Upper lobe of left lung (tissue), 6 donors: ENCODE measurements at regions not wholly inside any gene's neighbourhood (a gene's known extent, or its start where the extent isn't known, plus 50 kb on each side); places are given as distances from the start of the nearest gene placed in this dataset.

Experiments used
- ATAC-seq, 2 donors: fragments of 200-7000 bp; cut with Tn5 transposase; one replicate each; pipeline ENCODE4 v1.9.1; 2022; ENCODE audit warnings: mild to moderate bottlenecking in 2 of 2, moderate library complexity in 2 of 2; ENCODE audit not compliant: low FRiP score in 2 of 2
- DNase-seq, 2 donors: peaks; one replicate each; pipeline ENCODE4 v3.0.0-alpha.2; 2019 to 2020
- H3K27ac ChIP-seq, 4 donors: fragments of 200-600 bp; sonication (generic); one replicate each; pipeline ENCODE4 v1.5.1; 2016 to 2019
- H3K27me3 ChIP-seq, 4 donors: fragments of 200-600 bp; sonication (generic); one replicate each; pipeline ENCODE4 v1.5.1; 2017 to 2019
- H3K36me3 ChIP-seq, 4 donors: fragments of 200-600 bp; sonication (generic); one replicate each; pipeline ENCODE4 v1.5.1; 2016 to 2019
- H3K4me1 ChIP-seq, 4 donors: fragments of 200-600 bp; sonication (generic); one replicate each; pipeline ENCODE4 v1.5.1; 2018 to 2019
- H3K4me3 ChIP-seq, 4 donors: fragments of 200-600 bp; sonication (generic); one replicate each; pipeline ENCODE4 v1.5.1; 2017 to 2019; ENCODE audit warnings: mild to moderate bottlenecking in 2 of 4, moderate library complexity in 1 of 4
- H3K9me3 ChIP-seq, 4 donors: fragments of 200-600 bp; sonication (generic); one replicate each; pipeline ENCODE4 v1.5.1; 2018 to 2019
- EP300 ChIP-seq, 4 donors: sonication (generic); formaldehyde crosslinking; IDR thresholded peaks; one replicate each; pipeline ENCODE4 v1.5.1; 2017; ENCODE audit warnings: antibody characterized with exemption in 4 of 4, control low read depth in 2 of 4
- POLR2A ChIP-seq, 4 donors: fragments of 450-650 bp; IDR thresholded peaks; one replicate each; pipeline ENCODE4 v1.5.1; 2016 to 2017; ENCODE audit warnings: antibody characterized with exemption in 4 of 4, mild to moderate bottlenecking in 2 of 4
- POLR2AphosphoS5 ChIP-seq, 2 donors: sonication (generic); formaldehyde crosslinking; IDR thresholded peaks; one replicate each; pipeline ENCODE4 v1.5.1; 2017; ENCODE audit warnings: antibody characterized with exemption in 2 of 2
- WGBS, 2 donors: methylation state at CpG; one replicate each; pipeline ENCODE4 v1.1.5; 2017 to 2018; 5-methylcytosine and 5-hydroxymethylcytosine counted together
- TF ChIP-seq, protein P1 (sequence below), 6 experiments: fragments of 450-650 bp in 4 of 6; fragments of 200-600 bp in 2 of 6; sonication (generic) in 2 of 6; IDR thresholded peaks; one replicate each; pipeline ENCODE4 v1.5.1; 2016 to 2019; ENCODE audit warnings: antibody characterized with exemption in 6 of 6
- donor health status: DM: no; HTN: no; CAD: no; lungs with moderate emphysema.
- donor health status: DM: no; HTN: yes; CAD: no; lungs with severe emphysema.

DNA sequence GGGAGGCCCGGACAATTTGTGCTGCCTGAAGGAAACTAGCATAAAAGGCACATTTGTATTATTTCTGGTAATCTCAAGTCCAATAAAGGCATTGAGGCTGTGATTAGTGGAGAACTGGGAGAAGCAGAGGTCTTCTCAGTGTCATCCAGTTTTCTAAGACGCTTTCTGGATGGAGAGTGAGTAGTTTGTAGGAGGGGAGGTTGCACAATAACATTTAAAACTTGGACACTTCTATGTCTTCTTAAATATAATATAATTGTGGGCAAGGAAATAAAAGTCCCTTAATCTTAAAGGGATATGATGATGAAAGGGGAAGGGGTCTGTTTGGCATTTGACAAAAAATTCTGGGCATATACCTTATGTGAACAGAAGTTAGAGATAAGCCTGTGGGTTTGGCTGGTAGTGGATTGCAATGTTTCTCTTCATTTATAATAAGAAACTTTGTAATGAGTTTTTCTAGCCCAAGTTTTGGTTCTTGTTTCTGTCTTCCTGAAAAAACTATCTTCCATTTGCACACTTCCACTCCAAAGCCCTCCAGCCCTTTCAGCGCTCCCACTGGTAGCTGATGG is 291.6 kb upstream of the TGFBR2 start:
- H3K27me3 ChIP-seq = no peaks in the 10 kb centered on the region
- H3K4me3 ChIP-seq = no peak overlapping the region
- ATAC-seq (peak in 1 of 2 donors; percentile 73), DNase-seq (no peak)
- no peak overlapping the region for H3K27ac ChIP-seq
- WGBS, 2 donors = 76 to 88% methylated on average over 3 of the region's 3 CpGs
- peaks cover 0 to 6% (median 0%) of the 10 kb centered on the region in 4 donors for H3K4me1 ChIP-seq
- H3K9me3 ChIP-seq = no peaks in the 10 kb centered on the region
- no peaks in the 10 kb centered on the region for H3K36me3 ChIP-seq
- TF ChIP-seq EP300 (IDR thresholded peaks at IDR 0.05) (no peak), POLR2A (IDR thresholded peaks at IDR 0.05) (no peak), POLR2AphosphoS5 (IDR thresholded peaks at IDR 0.05) (no peak)
- TF ChIP-seq, protein P1, sequence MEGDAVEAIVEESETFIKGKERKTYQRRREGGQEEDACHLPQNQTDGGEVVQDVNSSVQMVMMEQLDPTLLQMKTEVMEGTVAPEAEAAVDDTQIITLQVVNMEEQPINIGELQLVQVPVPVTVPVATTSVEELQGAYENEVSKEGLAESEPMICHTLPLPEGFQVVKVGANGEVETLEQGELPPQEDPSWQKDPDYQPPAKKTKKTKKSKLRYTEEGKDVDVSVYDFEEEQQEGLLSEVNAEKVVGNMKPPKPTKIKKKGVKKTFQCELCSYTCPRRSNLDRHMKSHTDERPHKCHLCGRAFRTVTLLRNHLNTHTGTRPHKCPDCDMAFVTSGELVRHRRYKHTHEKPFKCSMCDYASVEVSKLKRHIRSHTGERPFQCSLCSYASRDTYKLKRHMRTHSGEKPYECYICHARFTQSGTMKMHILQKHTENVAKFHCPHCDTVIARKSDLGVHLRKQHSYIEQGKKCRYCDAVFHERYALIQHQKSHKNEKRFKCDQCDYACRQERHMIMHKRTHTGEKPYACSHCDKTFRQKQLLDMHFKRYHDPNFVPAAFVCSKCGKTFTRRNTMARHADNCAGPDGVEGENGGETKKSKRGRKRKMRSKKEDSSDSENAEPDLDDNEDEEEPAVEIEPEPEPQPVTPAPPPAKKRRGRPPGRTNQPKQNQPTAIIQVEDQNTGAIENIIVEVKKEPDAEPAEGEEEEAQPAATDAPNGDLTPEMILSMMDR (IDR thresholded peaks at IDR 0.05) = no peak

DNA sequence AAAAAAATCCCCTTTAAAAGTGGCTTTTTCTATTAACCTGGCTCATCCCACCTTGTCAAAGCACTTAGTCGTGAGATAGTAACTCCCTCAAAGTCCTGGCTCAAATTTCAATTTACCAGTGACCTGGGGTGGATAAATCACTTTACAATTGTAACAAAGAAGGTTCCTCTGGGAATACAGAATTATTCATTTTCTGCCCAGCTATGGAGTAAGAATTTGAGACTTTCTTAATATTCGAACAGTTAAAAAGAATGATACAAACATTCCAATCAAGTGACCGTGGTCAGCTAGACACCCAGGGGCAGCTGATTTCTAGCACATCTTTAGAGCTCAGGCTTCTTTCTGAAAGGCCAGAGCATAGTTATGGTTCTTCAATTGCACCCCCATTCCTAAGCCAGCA is 291.0 kb upstream of the TGFBR2 start:
- ATAC-seq (peak in 1 of 2 donors; percentile 76), DNase-seq (no peak)
- TF ChIP-seq EP300 (IDR thresholded peaks at IDR 0.05) (no peak), POLR2AphosphoS5 (IDR thresholded peaks at IDR 0.05) (no peak), POLR2A (IDR thresholded peaks at IDR 0.05) (no peak)
- TF ChIP-seq, protein P1 (IDR thresholded peaks at IDR 0.05) = no peak
- H3K27ac ChIP-seq = no peak overlapping the region
- H3K9me3 ChIP-seq = no peaks in the 10 kb centered on the region
- peaks cover 0 to 7% (median 0%) of the 10 kb centered on the region in 4 donors for H3K4me1 ChIP-seq
- no peaks in the 10 kb centered on the region for H3K27me3 ChIP-seq
- no peaks in the 10 kb centered on the region for H3K36me3 ChIP-seq
- WGBS, 2 donors = 86 to 94% methylated on average over 3 of the region's 3 CpGs
- no peak overlapping the region for H3K4me3 ChIP-seq

DNA sequence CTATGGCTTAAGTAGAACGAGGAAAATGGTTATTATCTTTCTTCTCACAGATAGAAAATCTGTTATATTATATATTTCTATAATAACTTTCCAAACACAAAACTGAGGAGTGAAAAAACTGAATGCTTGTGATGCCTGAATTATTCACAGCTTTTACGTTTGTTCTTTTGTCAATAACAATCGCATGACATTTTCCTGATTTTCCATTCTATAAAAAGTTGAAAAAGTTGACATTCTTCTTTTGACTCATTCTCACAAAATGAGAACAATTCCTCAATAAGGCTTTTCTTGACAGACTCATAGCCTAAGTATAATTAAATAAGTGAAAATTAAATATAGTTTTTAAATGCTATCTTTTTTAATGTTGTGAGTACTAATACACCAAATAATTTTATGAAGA is 288.8 kb upstream of the TGFBR2 start:
- Histone ChIP-seq H3K27ac (no peak overlapping the region), H3K9me3 (no peaks in the 10 kb centered on the region), H3K27me3 (no peaks in the 10 kb centered on the region), H3K4me1 (peaks cover 0 to 7% (median 0%) of the 10 kb centered on the region in 4 donors), H3K36me3 (no peaks in the 10 kb centered on the region), H3K4me3 (no peak overlapping the region)
- no peak for DNase-seq
- 93 to 95% methylated on average over 3 of the region's 3 CpGs for WGBS, 2 donors
- TF ChIP-seq POLR2A (IDR thresholded peaks at IDR 0.05) = no peak
- TF ChIP-seq, protein P1 (IDR thresholded peaks at IDR 0.05) = no peak
- TF ChIP-seq EP300 (IDR thresholded peaks at IDR 0.05) = no peak
- TF ChIP-seq POLR2AphosphoS5 (IDR thresholded peaks at IDR 0.05) = no peak
- no peak for ATAC-seq

DNA sequence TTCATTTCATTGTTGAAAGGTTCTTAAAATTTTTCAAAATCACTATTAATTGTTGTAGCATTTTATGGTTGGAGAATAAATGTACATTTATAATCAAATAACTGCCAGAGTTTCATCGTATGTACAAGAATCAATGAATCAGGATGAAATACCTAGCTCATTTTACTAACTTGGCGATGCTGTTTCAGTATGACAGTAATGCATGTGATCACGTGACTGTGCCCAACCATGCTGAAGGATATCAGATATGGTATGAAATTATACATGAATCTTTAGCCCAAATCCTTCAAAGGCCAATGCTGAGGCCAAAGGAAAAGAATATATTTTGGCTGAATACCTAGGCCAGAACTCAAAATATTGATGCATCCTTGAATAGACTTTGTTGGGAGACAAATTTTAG is 288.3 kb upstream of the TGFBR2 start:
- Histone ChIP-seq H3K27ac (no peak overlapping the region), H3K36me3 (no peaks in the 10 kb centered on the region), H3K27me3 (no peaks in the 10 kb centered on the region), H3K4me1 (peaks cover 0 to 7% (median 0%) of the 10 kb centered on the region in 4 donors), H3K9me3 (no peaks in the 10 kb centered on the region), H3K4me3 (no peak overlapping the region)
- WGBS, 2 donors = 96 to 99% methylated on average over 3 of the region's 3 CpGs
- no peak for TF ChIP-seq POLR2A (IDR thresholded peaks at IDR 0.05)
- TF ChIP-seq, protein P1 (IDR thresholded peaks at IDR 0.05) = no peak
- DNase-seq = no peak
- ATAC-seq = no peak

DNA sequence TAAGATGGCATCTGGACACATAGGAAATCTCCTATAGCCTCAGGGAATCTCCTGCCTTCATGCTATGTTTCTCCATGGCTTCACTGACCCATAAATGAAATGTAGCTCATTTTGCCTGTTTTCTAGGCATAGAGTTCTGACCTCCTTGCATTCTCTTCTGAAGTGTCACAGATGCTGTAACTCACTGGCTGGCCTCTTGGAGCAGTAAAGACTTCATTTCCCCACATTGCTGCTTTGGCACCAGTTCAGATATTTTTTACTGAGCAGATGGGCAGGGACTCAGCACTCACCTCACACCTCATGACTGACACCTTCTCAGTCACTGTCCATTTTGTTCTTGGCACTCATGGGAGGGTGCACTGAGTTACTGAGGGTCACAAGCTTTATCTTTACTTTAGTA is 286.7 kb upstream of the TGFBR2 start:
- Histone ChIP-seq H3K27ac (no peak overlapping the region), H3K4me3 (no peak overlapping the region), H3K36me3 (no peaks in the 10 kb centered on the region), H3K4me1 (peaks cover 0 to 7% (median 0%) of the 10 kb centered on the region in 4 donors), H3K9me3 (no peaks in the 10 kb centered on the region), H3K27me3 (no peaks in the 10 kb centered on the region)
- peak in 1 of 2 donors; percentile 36 for DNase-seq
- ATAC-seq = peak; percentile 51 to 69
- TF ChIP-seq POLR2AphosphoS5 (IDR thresholded peaks at IDR 0.05) (peak; percentile 21 to 54), EP300 (IDR thresholded peaks at IDR 0.05) (no peak), POLR2A (IDR thresholded peaks at IDR 0.05) (no peak)
- TF ChIP-seq, protein P1 (IDR thresholded peaks at IDR 0.05) = peak; percentile 44 to 60 (median 50)
